CD4-positive, alpha-beta T cell treated with Interleukin-17A for 1 hour (primary cell): ENCODE measurements at regions not wholly inside any gene's neighbourhood (a gene's known extent, or its start where the extent isn't known, plus 50 kb on each side); places are given as distances from the start of the nearest gene placed in this dataset.
"Not testable (repeated sequence)": the region's sequence is repeated elsewhere in the genome, so short reads cannot be mapped to it uniquely, and the experiment has no call there.

ENCODE experiments used
- DNase-seq: peaks from one replicate; pipeline ENCODE4 v3.0.0-alpha.2; 2020

DNA sequence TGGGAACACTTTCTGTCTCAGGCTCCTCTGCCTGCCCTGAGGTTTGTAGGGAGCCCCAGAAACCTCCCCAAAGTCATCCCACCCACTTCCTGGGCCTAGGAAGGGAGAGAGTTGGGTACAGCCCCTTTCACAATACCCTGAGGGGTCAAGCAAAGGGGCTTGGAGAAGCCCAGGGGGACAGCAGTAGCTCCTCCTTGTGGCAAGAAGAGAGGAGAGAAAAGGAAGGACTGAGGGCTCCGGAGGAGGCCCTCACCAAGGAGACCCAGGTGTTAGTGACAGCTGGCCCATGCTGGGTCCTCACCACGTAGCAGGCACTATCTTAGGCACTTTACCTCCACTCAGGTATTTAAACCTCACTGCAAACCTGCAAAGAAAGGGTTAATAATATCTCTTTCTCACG lies 112.8 kb downstream of the IRX5 start:
- DNase-seq = no peak

DNA sequence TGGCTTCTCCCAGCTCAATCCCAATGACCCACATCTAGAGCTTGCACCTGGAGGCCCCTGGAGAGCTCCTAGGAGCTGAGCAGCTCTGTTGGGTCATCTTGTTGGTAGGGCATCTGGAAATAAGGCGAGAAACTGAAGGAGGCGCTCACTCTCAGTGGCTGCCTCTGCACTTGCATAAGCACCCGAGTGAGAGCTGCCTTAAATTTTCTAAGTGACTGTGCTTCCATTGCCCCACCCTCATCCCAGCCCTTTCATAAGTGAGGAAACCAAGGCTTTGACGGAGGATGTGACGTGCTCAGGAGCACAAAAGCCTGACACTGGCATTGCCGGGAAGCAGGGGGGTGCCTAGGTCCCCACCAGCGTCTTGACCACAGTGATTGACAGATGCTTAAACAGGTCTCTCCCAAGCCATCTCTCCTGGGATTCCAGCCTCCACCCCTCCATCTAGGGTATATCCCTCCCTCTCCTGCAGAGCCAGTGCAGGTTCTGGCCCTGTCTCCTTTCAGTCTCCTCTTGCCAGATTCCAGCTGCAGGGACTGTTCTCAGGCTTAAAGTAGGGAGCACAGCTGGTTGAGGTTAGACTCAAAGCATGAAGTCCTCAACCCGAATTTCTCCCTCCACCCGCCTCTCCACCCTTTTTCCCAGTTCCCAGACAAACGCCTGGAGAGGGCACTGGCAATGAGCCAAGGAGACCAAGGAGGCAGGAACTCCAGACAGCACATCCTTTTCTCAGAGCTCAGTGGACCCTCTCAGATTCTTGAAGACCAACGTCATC lies 113.7 kb downstream of the IRX5 start:
- no peak for DNase-seq

- no peak for DNase-seq
Measured at GRCh38 chr16:55045329-55045728, 114.7 kb downstream of the IRX5 start.

GRCh38 chr16:55045756-55046460 lies 115.2 kb downstream of the IRX5 start:
- no peak for DNase-seq

GRCh38 chr16:55046513-55046912 lies 115.8 kb downstream of the IRX5 start:
- DNase-seq = no peak

DNA sequence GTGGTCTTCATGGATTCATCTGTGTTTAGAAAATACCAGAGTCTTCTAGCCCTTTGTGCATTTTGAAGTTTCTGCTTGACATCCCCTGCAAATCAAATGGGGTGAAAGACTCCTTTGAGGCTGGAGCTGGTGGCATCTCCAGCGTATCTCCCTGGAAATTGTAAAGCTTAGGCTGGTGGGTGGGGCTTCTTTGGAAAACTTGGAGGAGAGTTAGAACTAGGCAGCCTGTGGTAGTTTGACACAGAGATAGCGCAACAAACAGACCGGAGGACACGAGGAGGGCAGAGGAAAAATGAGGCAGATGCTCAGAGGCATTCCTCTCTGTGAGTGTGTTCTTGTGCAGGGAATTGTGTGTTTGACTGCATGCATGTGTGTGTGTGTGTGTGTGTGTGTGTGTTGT lies 116.3 kb downstream of the IRX5 start:
- no peak for DNase-seq

GRCh38 chr16:55047331-55047730 lies 116.7 kb downstream of the IRX5 start:
- DNase-seq = no peak

DNA sequence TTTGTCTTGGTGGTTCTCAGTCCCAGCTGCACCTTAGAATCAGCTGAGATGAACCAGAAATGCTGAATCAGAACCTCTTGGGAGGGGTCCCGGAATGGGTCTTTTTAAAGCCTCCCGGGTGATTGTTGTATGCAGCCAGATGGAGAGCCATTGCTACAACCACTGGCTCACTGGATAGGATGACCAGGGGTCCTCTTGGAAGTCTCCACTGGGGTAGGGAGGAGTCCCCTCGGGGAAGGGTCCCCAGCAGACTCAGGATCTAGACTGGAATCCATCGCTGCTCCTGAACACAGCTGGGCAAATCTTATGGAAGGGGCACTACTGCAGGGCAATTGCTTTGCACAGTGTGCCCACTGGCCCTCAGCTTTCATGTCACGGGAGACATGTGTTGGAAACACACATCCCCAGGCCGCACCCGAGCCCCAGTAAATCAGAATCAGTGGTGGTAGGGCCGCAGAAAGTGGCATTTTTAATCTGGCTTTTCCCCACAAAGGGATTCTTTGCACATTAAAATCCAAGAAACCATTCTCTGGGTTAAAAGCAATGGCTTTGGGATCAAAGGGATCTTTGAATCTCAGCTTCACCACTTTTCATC lies 117.3 kb downstream of the IRX5 start:
- no peak for DNase-seq

DNA sequence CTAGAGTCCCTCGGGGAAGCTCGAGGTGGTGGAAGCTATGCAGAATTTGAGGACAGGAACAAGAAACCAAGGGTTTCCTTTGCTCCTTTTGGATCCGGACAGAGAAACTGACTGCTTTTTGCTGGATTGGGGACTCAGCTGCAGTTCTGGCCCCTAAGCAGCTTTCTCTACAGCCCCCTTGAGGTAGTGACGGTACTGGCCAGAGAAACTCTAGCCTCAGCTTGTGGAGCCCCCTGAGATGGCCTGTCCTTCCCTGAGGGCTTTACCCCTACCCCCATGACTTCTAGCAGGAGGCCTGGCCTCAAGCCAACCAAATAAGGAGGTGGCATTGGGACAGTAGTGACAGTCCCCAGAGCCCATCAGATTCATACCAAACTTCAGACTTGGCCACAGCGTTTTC lies 118.1 kb downstream of the IRX5 start:
- DNase-seq = no peak

DNA sequence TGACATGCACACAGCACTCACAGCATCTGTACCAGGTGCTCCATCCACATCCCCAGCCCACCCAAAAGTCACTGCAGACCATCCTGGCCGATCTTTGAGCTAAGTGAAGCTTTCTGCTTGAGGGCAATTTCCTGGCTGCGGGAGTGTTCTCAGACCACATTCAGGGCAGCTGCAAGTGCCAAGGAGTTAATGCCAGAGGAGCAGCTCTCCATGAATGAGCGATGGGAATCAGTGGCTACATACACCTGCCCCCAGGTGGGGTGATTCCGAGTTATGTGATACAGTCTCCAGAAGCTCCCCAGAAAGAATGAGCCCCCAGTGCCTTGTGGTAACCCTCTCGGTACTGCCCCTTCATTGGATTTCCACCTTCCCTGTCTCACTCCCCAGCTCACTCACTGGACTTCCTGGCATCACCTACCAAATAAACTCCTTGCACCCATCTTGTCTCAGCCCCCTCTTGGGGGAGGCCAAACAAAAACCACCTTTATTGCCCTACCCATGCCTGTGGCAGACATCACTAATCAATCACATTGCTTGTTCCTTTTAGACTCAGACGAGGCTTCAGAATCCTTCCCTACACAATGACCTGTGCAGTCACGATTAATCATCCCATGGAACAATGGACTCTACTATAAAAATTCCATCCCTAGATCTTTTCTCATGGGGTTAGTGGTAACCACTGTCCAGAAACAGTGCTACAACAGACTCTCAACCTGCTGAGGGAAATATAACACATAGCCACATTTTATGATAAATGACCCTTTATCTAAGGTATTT lies 121.1 kb downstream of the IRX5 start:
- no peak for DNase-seq

GRCh38 chr16:55052348-55052734 lies 121.7 kb downstream of the IRX5 start:
- DNase-seq = no peak

DNA sequence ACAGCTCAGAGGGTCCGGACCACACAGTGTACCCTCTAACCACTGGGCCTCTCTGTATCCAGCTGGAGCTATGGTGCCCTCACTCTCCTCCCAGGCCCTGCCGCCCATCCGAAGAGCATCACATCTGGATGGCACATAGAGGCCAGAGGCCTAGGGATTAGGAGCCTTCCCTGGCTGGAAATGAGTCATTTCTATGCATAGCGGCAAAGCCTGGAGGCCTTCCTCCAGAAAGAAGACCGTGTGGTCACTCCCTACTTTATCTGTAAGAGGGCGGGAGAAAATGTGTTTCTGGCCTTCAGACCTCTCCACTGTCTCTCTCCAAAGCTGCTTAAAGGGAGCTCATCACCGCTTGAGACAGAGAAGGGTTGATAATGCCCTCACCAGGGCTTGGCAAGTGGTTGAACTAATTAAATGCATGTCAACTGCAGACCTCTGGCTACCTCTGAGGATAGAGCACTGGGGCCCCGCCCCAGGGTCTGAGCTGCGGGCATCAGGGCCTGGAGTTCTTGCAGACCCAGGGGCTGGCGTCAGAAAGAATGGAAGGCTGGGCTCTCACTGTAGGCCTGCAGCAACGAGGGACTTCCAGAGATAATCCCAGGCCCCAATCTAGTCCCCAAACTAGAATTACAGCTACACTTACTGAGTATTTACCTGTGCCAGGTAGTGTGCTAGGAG lies 122.2 kb downstream of the IRX5 start:
- no peak for DNase-seq

- DNase-seq = no peak
Measured at GRCh38 chr16:55055262-55055661, 124.6 kb downstream of the IRX5 start.

- no peak for DNase-seq
Measured at GRCh38 chr16:55056585-55057401, 126.1 kb downstream of the IRX5 start.

GRCh38 chr16:55057866-55058265 lies 127.2 kb downstream of the IRX5 start:
- DNase-seq = no peak

DNA sequence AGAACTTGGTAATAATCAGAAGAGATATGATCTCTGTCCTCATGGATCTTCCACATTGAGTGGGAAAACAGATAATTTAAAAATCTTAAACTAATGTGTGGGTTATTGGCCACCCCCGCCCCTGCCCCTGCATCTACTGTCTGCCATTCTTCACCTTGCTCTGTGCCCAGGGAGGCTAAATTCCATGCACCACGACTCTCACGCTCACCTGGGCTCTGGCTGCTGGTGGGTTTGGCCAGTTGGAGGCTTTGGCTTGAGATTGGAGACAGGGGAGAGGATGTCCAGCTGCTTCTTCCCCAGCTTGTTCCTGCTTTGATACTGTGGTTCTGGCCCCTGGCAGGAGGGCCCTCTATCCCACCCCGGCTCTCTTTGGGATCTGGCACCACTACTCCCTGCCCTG lies 127.9 kb downstream of the IRX5 start:
- DNase-seq = no peak

- DNase-seq = no peak
Measured at GRCh38 chr16:55059146-55059545, 128.5 kb downstream of the IRX5 start.

- no peak for DNase-seq
Measured at GRCh38 chr16:55061126-55061525, 130.5 kb downstream of the IRX5 start.

DNA sequence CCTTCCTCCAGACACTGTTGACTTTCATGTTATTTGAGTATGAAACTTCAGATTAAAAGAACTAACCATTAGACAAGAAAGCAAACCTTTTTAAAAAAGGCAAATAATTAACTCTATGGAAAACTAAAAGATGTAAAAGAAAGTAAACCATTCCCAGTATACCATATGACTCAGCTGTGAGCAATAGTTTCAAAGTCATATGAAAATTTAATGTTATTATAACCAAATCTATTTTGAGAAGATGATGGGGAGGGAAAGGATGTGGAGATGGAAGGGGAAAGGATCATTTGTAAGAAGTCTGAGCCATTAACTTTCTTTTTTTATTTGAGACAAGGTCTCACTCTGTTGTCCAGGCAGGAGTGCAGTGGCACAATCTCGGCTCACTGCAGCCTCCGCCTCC lies 131.8 kb downstream of the IRX5 start:
- DNase-seq = no peak

- no peak for DNase-seq
Measured at GRCh38 chr16:55072976-55073375, 142.3 kb downstream of the IRX5 start.

- no peak for DNase-seq
Measured at GRCh38 chr16:55073830-55074229, 143.2 kb downstream of the IRX5 start.

DNA sequence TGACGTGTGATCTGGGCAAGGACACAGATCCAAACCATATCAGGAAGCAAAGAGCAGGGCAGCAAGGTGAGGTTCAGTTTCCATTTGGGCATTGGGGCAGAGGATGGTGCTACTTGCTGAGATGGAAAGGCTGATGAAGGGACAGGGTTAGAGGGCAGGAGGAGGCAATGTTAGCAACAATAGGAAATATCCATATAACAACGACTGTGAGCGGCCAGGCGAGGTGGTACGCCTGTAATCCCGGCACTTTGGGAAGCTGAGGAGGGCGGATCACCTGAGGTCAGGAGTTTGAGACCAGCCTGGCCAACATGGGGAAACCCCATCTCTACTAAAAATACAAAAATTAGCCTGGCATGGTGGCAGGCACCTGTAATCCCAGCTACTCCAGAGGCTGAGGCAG lies 144.5 kb downstream of the IRX5 start:
- not testable (repeated sequence) for DNase-seq
